Ascending aorta (tissue), 2 donors: ENCODE measurements at regions not wholly inside any gene's neighbourhood (a gene's known extent, or its start where the extent isn't known, plus 50 kb on each side); places are given as distances from the start of the nearest gene placed in this dataset.
A peak's percentile ranks its signal among the peaks of the same experiment; 100 is the strongest.
"Not testable (repeated sequence)": the region's sequence is repeated elsewhere in the genome, so short reads cannot be mapped to it uniquely, and the experiment has no call there.

ENCODE experiments used
- DNase-seq, 2 donors: peaks; one replicate each; pipeline ENCODE4 v3.0.0-alpha.2; 2019; ENCODE audit warnings: low spot score in 2 of 2
- H3K27ac ChIP-seq, 2 donors: fragments of 200-600 bp; sonication (generic); one replicate each; pipeline ENCODE4 v1.5.1; 2016 to 2017; ENCODE audit warnings: mild to moderate bottlenecking in 1 of 2
- H3K27me3 ChIP-seq: fragments of 200-600 bp; sonication (generic); one replicate; pipeline ENCODE4 v1.5.1; 2017
- H3K36me3 ChIP-seq, 2 donors: fragments of 200-600 bp; sonication (generic); one replicate each; pipeline ENCODE4 v1.5.1; 2016
- H3K4me1 ChIP-seq, 2 donors: fragments of 200-600 bp; sonication (generic); one replicate each; pipeline ENCODE4 v1.5.1; 2016 to 2017; ENCODE audit warnings: mild to moderate bottlenecking in 1 of 2
- H3K4me3 ChIP-seq, 2 donors: fragments of 200-600 bp; sonication (generic); one replicate each; pipeline ENCODE4 v1.5.1; 2016 to 2017; ENCODE audit warnings: mild to moderate bottlenecking in 1 of 2
- H3K9me3 ChIP-seq, 2 donors: fragments of 200-600 bp; sonication (generic); one replicate each; pipeline ENCODE4 v1.5.1; 2016
- CTCF ChIP-seq, 3 experiments: fragments of 200-600 bp in 2 of 3; fragments of 450-650 bp in 1 of 3; sonication (generic) in 2 of 3; IDR thresholded peaks; one replicate each; pipeline ENCODE4 v1.5.1; 2016 to 2019; ENCODE audit warnings: antibody characterized with exemption in 3 of 3, mild to moderate bottlenecking in 1 of 3, moderate library complexity in 1 of 3
- intact Hi-C: fragments of 100-400 bp; cut with DNase I; formaldehyde crosslinking; loops from one replicate; pipeline ENCODE4 v1.15.1; 2023

- H3K27ac ChIP-seq, result no peak overlapping the region
- intact Hi-C loops, result no loop called here
- TF ChIP-seq CTCF (IDR thresholded peaks at IDR 0.05), result peak; percentile 38 to 57 (median 53)
- no peaks in the 10 kb centered on the region for H3K27me3 ChIP-seq
- DNase-seq, result no peak
- H3K4me1 ChIP-seq, result no peaks in the 10 kb centered on the region
- no peak overlapping the region for H3K4me3 ChIP-seq
- no peaks in the 10 kb centered on the region for H3K9me3 ChIP-seq
- H3K36me3 ChIP-seq, result no peaks in the 10 kb centered on the region
Measured at GRCh38 chr1:78333502-78333901, 157.3 kb upstream of the PTGFR start.

DNA sequence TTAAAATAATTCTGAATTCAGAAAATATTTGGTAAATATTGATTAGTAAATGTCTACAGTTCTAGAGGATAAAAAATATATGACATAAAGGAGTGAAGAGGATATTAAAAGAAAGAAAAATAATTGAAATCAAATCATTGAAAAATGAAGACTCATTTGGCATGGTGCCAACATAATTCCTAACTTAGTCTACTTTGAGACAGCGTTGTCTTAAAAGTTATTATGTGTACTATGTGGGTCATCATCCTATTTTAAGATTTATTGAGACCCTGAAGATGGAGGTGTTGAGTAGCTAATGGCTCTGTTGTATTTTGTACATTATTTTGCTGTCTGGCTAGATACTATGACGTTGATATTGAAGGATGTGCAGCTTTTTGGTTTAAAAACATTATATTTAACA, 156.7 kb upstream of the PTGFR start:
- TF ChIP-seq CTCF (IDR thresholded peaks at IDR 0.05), result no peak
- no peak overlapping the region for H3K27ac ChIP-seq
- no peak for DNase-seq

DNA sequence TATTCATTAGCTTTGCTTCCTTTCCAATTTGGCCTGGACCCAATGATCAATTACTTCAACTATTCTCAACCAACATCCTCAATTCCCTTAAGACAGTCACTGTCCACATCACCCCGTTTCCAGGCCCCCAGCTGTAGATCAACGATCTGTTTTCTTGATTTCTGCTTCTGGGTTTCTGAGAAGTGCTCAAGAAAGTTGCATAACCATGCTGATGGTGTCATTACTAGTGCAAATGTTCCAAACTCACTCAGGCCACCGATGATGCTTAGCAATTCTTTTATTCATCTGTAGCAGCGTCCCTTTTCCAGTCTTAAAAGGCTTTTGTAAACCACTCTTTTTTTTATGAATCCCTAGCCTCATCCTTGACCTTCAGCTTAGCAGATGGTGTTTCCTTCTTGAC, 155.8 kb upstream of the PTGFR start:
- no peak for DNase-seq
- no peak for TF ChIP-seq CTCF (IDR thresholded peaks at IDR 0.05)
- H3K4me3 ChIP-seq, result no peak overlapping the region
- H3K9me3 ChIP-seq, result no peaks in the 10 kb centered on the region
- no peaks in the 10 kb centered on the region for H3K4me1 ChIP-seq
- intact Hi-C loops, result no loop called here
- H3K27ac ChIP-seq, result no peak overlapping the region
- no peaks in the 10 kb centered on the region for H3K27me3 ChIP-seq
- no peaks in the 10 kb centered on the region for H3K36me3 ChIP-seq

More for the DNA sequence above, 156.7 kb upstream of the PTGFR start:
- Histone ChIP-seq H3K9me3 (no peaks in the 10 kb centered on the region), H3K4me1 (no peaks in the 10 kb centered on the region), H3K4me3 (no peak overlapping the region), H3K27me3 (no peaks in the 10 kb centered on the region), H3K36me3 (no peaks in the 10 kb centered on the region)
- intact Hi-C loops, result no loop called here

- H3K4me3 ChIP-seq, H3K36me3 ChIP-seq, intact Hi-C loops, H3K9me3 ChIP-seq, H3K27me3 ChIP-seq, DNase-seq, H3K27ac ChIP-seq, H3K4me1 ChIP-seq: not testable (repeated sequence)
Measured at GRCh38 chr1:78336751-78337150, 154.0 kb upstream of the PTGFR start.

- no peak for TF ChIP-seq CTCF (IDR thresholded peaks at IDR 0.05)
- H3K9me3 ChIP-seq, result no peaks in the 10 kb centered on the region
- no peak overlapping the region for H3K27ac ChIP-seq
- no peaks in the 10 kb centered on the region for H3K36me3 ChIP-seq
- DNase-seq, result no peak
- no peaks in the 10 kb centered on the region for H3K27me3 ChIP-seq
- no peaks in the 10 kb centered on the region for H3K4me1 ChIP-seq
- intact Hi-C loops, result no loop called here
- no peak overlapping the region for H3K4me3 ChIP-seq
Measured at GRCh38 chr1:78339490-78339889, 151.3 kb upstream of the PTGFR start.

GRCh38 chr1:78340006-78340405, 150.8 kb upstream of the PTGFR start:
- Histone ChIP-seq H3K9me3 (no peaks in the 10 kb centered on the region), H3K27ac (no peak overlapping the region), H3K4me1 (no peaks in the 10 kb centered on the region), H3K27me3 (no peaks in the 10 kb centered on the region), H3K4me3 (no peak overlapping the region), H3K36me3 (no peaks in the 10 kb centered on the region)
- DNase-seq, result no peak
- intact Hi-C loops, result no loop called here
- TF ChIP-seq CTCF (IDR thresholded peaks at IDR 0.05), result no peak
